Transverse colon (tissue), 4 donors: ENCODE measurements at regions not wholly inside any gene's neighbourhood (a gene's known extent, or its start where the extent isn't known, plus 50 kb on each side); places are given as distances from the start of the nearest gene placed in this dataset.

Experiments used
- DNase-seq: peaks from one replicate; pipeline ENCODE4 v3.0.0-alpha.2; 2019
- H3K27ac ChIP-seq, 4 donors: fragments of 200-600 bp; sonication (generic); 2 replicates each; pipeline ENCODE4 v1.5.1; 2016 to 2018; ENCODE audit warnings: inconsistent platforms in 4 of 4
- H3K27me3 ChIP-seq: fragments of 200-600 bp; sonication (generic); 2 replicates; pipeline ENCODE4 v1.5.1; 2017; ENCODE audit warnings: inconsistent platforms
- H3K36me3 ChIP-seq, 4 donors: fragments of 200-600 bp; sonication (generic); 2 replicates each; pipeline ENCODE4 v1.5.1; 2017 to 2019; ENCODE audit warnings: inconsistent platforms in 4 of 4
- H3K4me1 ChIP-seq, 4 donors: fragments of 200-600 bp; sonication (generic); 2 replicates each; pipeline ENCODE4 v1.5.1; 2017 to 2020; ENCODE audit warnings: inconsistent platforms in 4 of 4
- H3K4me3 ChIP-seq, 4 donors: fragments of 200-600 bp; sonication (generic); 1 replicate in 1 of 4; 2 replicates in 3 of 4; pipeline versions ENCODE4 v1.5.1 to v1.6.1; 2017 to 2019; ENCODE audit warnings: inconsistent platforms in 4 of 4
- H3K9me3 ChIP-seq, 2 donors: fragments of 200-600 bp; sonication (generic); 2 replicates each; pipeline ENCODE4 v1.5.1; 2017 to 2019; ENCODE audit warnings: inconsistent platforms in 2 of 2
- CTCF ChIP-seq, 5 experiments: fragments of 200-600 bp in 3 of 5; fragments of 450-650 bp in 2 of 5; sonication (generic) in 3 of 5; IDR thresholded peaks; 1 replicate in 2 of 5; 2 replicates in 3 of 5; pipeline ENCODE4 v1.5.1; 2016 to 2017; ENCODE audit warnings: antibody characterized with exemption in 5 of 5, inconsistent platforms in 3 of 5, mild to moderate bottlenecking in 2 of 5, moderate library complexity in 1 of 5
- EP300 ChIP-seq: sonication (generic); formaldehyde crosslinking; IDR thresholded peaks from one replicate; pipeline ENCODE4 v1.6.1; 2017; ENCODE audit warnings: antibody characterized with exemption, low read depth
- POLR2A ChIP-seq: fragments of 450-650 bp; IDR thresholded peaks from one replicate; pipeline ENCODE4 v1.6.1; 2016; ENCODE audit warnings: antibody characterized with exemption, mild to moderate bottlenecking, moderate library complexity
- POLR2AphosphoS5 ChIP-seq, 3 donors: sonication (generic); formaldehyde crosslinking; IDR thresholded peaks; one replicate each; pipeline ENCODE4 v1.6.1; 2016; ENCODE audit warnings: antibody characterized with exemption in 3 of 3
- WGBS, 2 donors: methylation state at CpG; one replicate each; pipeline ENCODE4 v1.1.5; 2018; ENCODE audit warnings: low coverage in 1 of 2; 5-methylcytosine and 5-hydroxymethylcytosine counted together
- in situ Hi-C, 4 donors: fragments of 200-750 bp; cut with MboI; loops; one replicate each; pipeline versions ENCODE4 v1.15.0 to v1.15.1; 2017; ENCODE audit warnings: low sequenced_read_pairs in 3 of 4, low pct_ligation_motif_present in 1 of 4, low pct_unique_long_range_greater_than_20kb in 1 of 4
- intact Hi-C: fragments of 100-400 bp; cut with DNase I; formaldehyde crosslinking; loops from one replicate; pipeline ENCODE4 v1.15.1; 2023; ENCODE audit warnings: low total_unique reads

GRCh38 chr16:54590836-54591235, 304.2 kb upstream of the IRX3 start:
- H3K27me3 ChIP-seq = peaks cover 23% of the 10 kb centered on the region
- no peaks in the 10 kb centered on the region for H3K9me3 ChIP-seq
- intact Hi-C loops (no loop called here), in situ Hi-C loops (no loop called here)
- H3K36me3 ChIP-seq = no peaks in the 10 kb centered on the region
- no peak for DNase-seq
- H3K4me1 ChIP-seq = no peaks in the 10 kb centered on the region
- TF ChIP-seq CTCF (IDR thresholded peaks at IDR 0.05) (no peak), POLR2AphosphoS5 (IDR thresholded peaks at IDR 0.05) (no peak), EP300 (no peak), POLR2A (no peak)
- no peak overlapping the region for H3K27ac ChIP-seq
- WGBS, 2 donors = 70 to 76% methylated on average over 4 of the region's 4 CpGs
- H3K4me3 ChIP-seq = no peak overlapping the region

GRCh38 chr16:54589326-54589725, 302.7 kb upstream of the IRX3 start:
- Histone ChIP-seq H3K4me1 (no peaks in the 10 kb centered on the region), H3K9me3 (no peaks in the 10 kb centered on the region), H3K27me3 (peaks cover 12% of the 10 kb centered on the region), H3K27ac (no peak overlapping the region), H3K36me3 (no peaks in the 10 kb centered on the region), H3K4me3 (no peak overlapping the region)
- intact Hi-C loops = no loop called here
- DNase-seq = no peak
- 55 to 67% methylated on average over 5 of the region's 5 CpGs for WGBS, 2 donors
- TF ChIP-seq POLR2A = no peak
- TF ChIP-seq EP300 = no peak
- no peak for TF ChIP-seq POLR2AphosphoS5 (IDR thresholded peaks at IDR 0.05)
- in situ Hi-C loops = no loop called here

GRCh38 chr16:54588026-54588425, 301.4 kb upstream of the IRX3 start:
- intact Hi-C loops = no loop called here
- TF ChIP-seq POLR2A = no peak
- no peak for TF ChIP-seq CTCF (IDR thresholded peaks at IDR 0.05)
- TF ChIP-seq POLR2AphosphoS5 (IDR thresholded peaks at IDR 0.05) = no peak
- no peak for TF ChIP-seq EP300
- Histone ChIP-seq H3K4me1 (no peaks in the 10 kb centered on the region), H3K36me3 (no peaks in the 10 kb centered on the region), H3K4me3 (no peak overlapping the region), H3K27me3 (peaks cover 9% of the 10 kb centered on the region), H3K27ac (no peak overlapping the region), H3K9me3 (no peaks in the 10 kb centered on the region)
- in situ Hi-C loops = no loop called here
- no peak for DNase-seq
- 53 to 67% methylated on average over 4 to 5 of the region's 5 CpGs for WGBS, 2 donors

GRCh38 chr16:54587176-54587515, 300.6 kb upstream of the IRX3 start:
- in situ Hi-C loops = no loop called here

GRCh38 chr16:54586474-54587175, 300.0 kb upstream of the IRX3 start:
- H3K9me3 ChIP-seq = no peaks in the 10 kb centered on the region
- WGBS, 2 donors = 33 to 70% methylated on average over 1 to 4 of the region's 4 CpGs
- in situ Hi-C loops (no loop called here), intact Hi-C loops (no loop called here)
- no peaks in the 10 kb centered on the region for H3K36me3 ChIP-seq
- no peak for DNase-seq
- H3K27ac ChIP-seq = no peak overlapping the region
- H3K27me3 ChIP-seq = peaks cover 9% of the 10 kb centered on the region
- no peak overlapping the region for H3K4me3 ChIP-seq
- H3K4me1 ChIP-seq = no peaks in the 10 kb centered on the region
- TF ChIP-seq EP300 = no peak
- TF ChIP-seq CTCF (IDR thresholded peaks at IDR 0.05) = no peak
- no peak for TF ChIP-seq POLR2A

More at GRCh38 chr16:54587176-54587515, 300.6 kb upstream of the IRX3 start:
- Histone ChIP-seq H3K36me3 (no peaks in the 10 kb centered on the region), H3K27me3 (peaks cover 9% of the 10 kb centered on the region), H3K9me3 (no peaks in the 10 kb centered on the region), H3K4me1 (no peaks in the 10 kb centered on the region), H3K4me3 (no peak overlapping the region), H3K27ac (no peak overlapping the region)
- no peak for DNase-seq
- TF ChIP-seq POLR2A = no peak
- WGBS, 2 donors = 50 to 54% methylated on average over 2 to 3 of the region's 3 CpGs
- intact Hi-C loops = no loop called here
